ENCODE measurements at regions not wholly inside any gene's neighbourhood (a gene's known extent, or its start where the extent isn't known, plus 50 kb on each side); places are given as distances from the start of the nearest gene placed in this dataset.

DNA sequence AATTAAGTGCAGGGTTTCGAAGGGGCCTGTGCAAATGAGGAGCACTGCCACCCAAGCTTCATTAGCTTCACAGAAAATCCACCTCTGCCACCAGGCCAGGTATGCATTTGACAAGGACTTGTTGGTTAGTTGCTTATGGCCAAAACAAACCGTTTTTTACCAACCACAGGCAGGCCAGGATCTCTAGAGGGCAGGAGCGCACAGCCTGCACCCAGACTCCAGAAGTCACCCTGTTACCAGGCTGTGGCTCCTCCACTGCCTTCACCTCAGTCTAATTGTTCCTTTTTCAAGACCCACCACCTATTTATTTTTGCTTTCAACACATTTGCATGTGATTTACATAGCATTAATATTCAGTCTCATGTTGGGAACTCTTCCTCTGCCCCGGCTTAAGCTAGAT is 78.3 kb upstream of the HSPA9 start:
- TF ChIP-seq, protein P1, sequence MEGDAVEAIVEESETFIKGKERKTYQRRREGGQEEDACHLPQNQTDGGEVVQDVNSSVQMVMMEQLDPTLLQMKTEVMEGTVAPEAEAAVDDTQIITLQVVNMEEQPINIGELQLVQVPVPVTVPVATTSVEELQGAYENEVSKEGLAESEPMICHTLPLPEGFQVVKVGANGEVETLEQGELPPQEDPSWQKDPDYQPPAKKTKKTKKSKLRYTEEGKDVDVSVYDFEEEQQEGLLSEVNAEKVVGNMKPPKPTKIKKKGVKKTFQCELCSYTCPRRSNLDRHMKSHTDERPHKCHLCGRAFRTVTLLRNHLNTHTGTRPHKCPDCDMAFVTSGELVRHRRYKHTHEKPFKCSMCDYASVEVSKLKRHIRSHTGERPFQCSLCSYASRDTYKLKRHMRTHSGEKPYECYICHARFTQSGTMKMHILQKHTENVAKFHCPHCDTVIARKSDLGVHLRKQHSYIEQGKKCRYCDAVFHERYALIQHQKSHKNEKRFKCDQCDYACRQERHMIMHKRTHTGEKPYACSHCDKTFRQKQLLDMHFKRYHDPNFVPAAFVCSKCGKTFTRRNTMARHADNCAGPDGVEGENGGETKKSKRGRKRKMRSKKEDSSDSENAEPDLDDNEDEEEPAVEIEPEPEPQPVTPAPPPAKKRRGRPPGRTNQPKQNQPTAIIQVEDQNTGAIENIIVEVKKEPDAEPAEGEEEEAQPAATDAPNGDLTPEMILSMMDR (IDR thresholded peaks at IDR 0.05; ENCODE audit: low read depth, low read length) = peak; percentile 67
- TF ChIP-seq EZH2phosphoT487 (IDR thresholded peaks at IDR 0.05; ENCODE audit: low read depth) = no peak

Data from OCI-LY3 (cell line).